HepG2 (cell line): ENCODE measurements at regions not wholly inside any gene's neighbourhood (a gene's known extent, or its start where the extent isn't known, plus 50 kb on each side); places are given as distances from the start of the nearest gene placed in this dataset.
A peak's percentile ranks its signal among the peaks of the same experiment; 100 is the strongest.

Experiments used
- ATAC-seq: fragments of 200-7000 bp; cut with Tn5 transposase; 3 replicates; pipeline ENCODE4 v1.9.1; 2020; ENCODE audit warnings: mild to moderate bottlenecking, moderate library complexity
- BruUV-seq: library from RNA; stranded (reverse); fragments of 400-500 nt; replicated peaks from 2 replicates; lab custom pipeline; 2021; lab: Mats Ljungman, UMichigan
- CTCF ChIA-PET: fragments of 300-600 bp; formaldehyde crosslinking; extraction: SDS; loops from one replicate; lab custom pipeline; 2021; ENCODE audit warnings: low total read pairs, inconsistent platforms, low intra/inter-chr PET ratio; lab: Yijun Ruan, JAX
- POLR2A ChIA-PET: fragments of 350-600 bp; sonication (Branson Sonifier 250); formaldehyde crosslinking; loops from one replicate; lab custom pipeline; 2020; ENCODE audit warnings: antibody characterized with exemption, inconsistent platforms; lab: Yijun Ruan, JAX
- DNase-seq: peaks from one replicate; pipeline ENCODE4 v3.0.0-alpha.2; 2015; ENCODE audit warnings: low spot score
- FAIRE-seq: peaks from 3 replicates; lab custom pipeline; 2011; peaks lifted over from hg19 to GRCh38; lab: Jason Lieb, UNC
- H2AFZ ChIP-seq: one replicate; pipeline ENCODE4 v1.6.1; 2011; ENCODE audit warnings: low read length, inconsistent platforms
- H3K27ac ChIP-seq: fragments of 300-600 bp; 3 replicates; pipeline ENCODE4 v1.8.0; 2011; ENCODE audit warnings: mixed run types, mild to moderate bottlenecking, mixed read lengths, low read length, inconsistent platforms; ENCODE audit not compliant: insufficient read depth; ENCODE audit errors: extremely low read length
- H3K27me3 ChIP-seq, 2 experiments: fragments of 200-600 bp in 1 of 2; 2 replicates in 1 of 2; 3 replicates in 1 of 2; pipeline versions ENCODE4 v1.6.0 to v1.8.0; 2011; ENCODE audit warnings: low read length in 2 of 2, mild to moderate bottlenecking in 2 of 2, moderate library complexity in 2 of 2, inconsistent platforms in 1 of 2; ENCODE audit not compliant: insufficient read depth in 2 of 2, control insufficient read depth in 1 of 2
- H3K36me3 ChIP-seq, 2 experiments: fragments of 200-600 bp in 1 of 2; replicated peaks in 1 of 2; 2 replicates in 1 of 2; 3 replicates in 1 of 2; pipeline versions ENCODE4 v1.5.1 to v1.8.0; 2011; ENCODE audit warnings: low read length in 2 of 2, inconsistent platforms in 1 of 2; ENCODE audit not compliant: insufficient read depth in 2 of 2, control insufficient read depth in 1 of 2
- H3K4me1 ChIP-seq: 2 replicates; pipeline ENCODE4 v1.5.1; 2012; ENCODE audit warnings: low read length, inconsistent platforms; ENCODE audit not compliant: insufficient read depth
- H3K4me2 ChIP-seq: 2 replicates; pipeline ENCODE4 v1.6.0; 2011; ENCODE audit warnings: low read depth, low read length, inconsistent platforms
- H3K4me3 ChIP-seq, 3 experiments: fragments of 200-600 bp in 1 of 3; sonication (generic), shearing (Covaris generic) in 1 of 3; replicated peaks in 1 of 3; 2 replicates each; pipeline ENCODE4 v1.5.1; 2011 to 2016; ENCODE audit warnings: low read length in 3 of 3, inconsistent platforms in 2 of 3, low read depth in 2 of 3, mild to moderate bottlenecking in 2 of 3, control low read depth in 1 of 3, mixed read lengths in 1 of 3; ENCODE audit not compliant: insufficient read depth in 1 of 3
- H3K79me2 ChIP-seq: one replicate; pipeline ENCODE4 v1.6.1; 2011; ENCODE audit warnings: low read length, inconsistent platforms; ENCODE audit not compliant: insufficient read depth
- H3K9ac ChIP-seq: 2 replicates; pipeline ENCODE4 v1.6.0; 2011; ENCODE audit warnings: mild to moderate bottlenecking, low read depth, low read length, inconsistent platforms; ENCODE audit not compliant: insufficient read depth
- H3K9me3 ChIP-seq: 2 replicates; pipeline ENCODE4 v1.5.1; 2012; ENCODE audit warnings: mild to moderate bottlenecking, low read length
- H4K20me1 ChIP-seq: 2 replicates; pipeline ENCODE4 v1.6.0; 2011; ENCODE audit warnings: inconsistent platforms, mild to moderate bottlenecking, low read length, moderate library complexity; ENCODE audit not compliant: insufficient read depth
- ELK4 ChIP-seq: sonication (generic); formaldehyde crosslinking; IDR thresholded peaks from 2 replicates; pipeline ENCODE4 v1.9.0; 2021; ENCODE audit warnings: missing genetic modification reagents, borderline replicate concordance
- FLYWCH1 ChIP-seq: sonication (generic); formaldehyde crosslinking; IDR thresholded peaks from 2 replicates; pipeline ENCODE4 v1.8.1; 2023; ENCODE audit warnings: mild to moderate bottlenecking, missing genetic modification reagents
- HCFC1 ChIP-seq: fragments of 150-350 bp; IDR thresholded peaks from 2 replicates; pipeline ENCODE4 v1.6.1; 2014; ENCODE audit warnings: low read depth, low read length
- HMGA1 ChIP-seq: sonication (generic); formaldehyde crosslinking; conservative IDR thresholded peaks from 2 replicates; pipeline ENCODE4 v1.4.0; 2020; ENCODE audit warnings: missing genetic modification reagents
- HOXA7 ChIP-seq: sonication (generic); formaldehyde crosslinking; IDR thresholded peaks from 2 replicates; pipeline ENCODE4 v1.8.1; 2022; ENCODE audit warnings: mild to moderate bottlenecking, missing genetic modification reagents, moderate library complexity
- MTA1 ChIP-seq: sonication (generic); formaldehyde crosslinking; IDR thresholded peaks from 2 replicates; pipeline ENCODE4 v1.4.0; 2020; ENCODE audit warnings: missing genetic modification reagents, mild to moderate bottlenecking, borderline replicate concordance
- NBN ChIP-seq: fragments of 450-650 bp; conservative IDR thresholded peaks from 2 replicates; pipeline ENCODE4 v1.6.1; 2017
- NONO ChIP-seq, 2 experiments: fragments of 450-650 bp in 1 of 2; sonication (generic) in 1 of 2; formaldehyde crosslinking in 1 of 2; IDR thresholded peaks in 1 of 2; conservative IDR thresholded peaks in 1 of 2; 2 replicates each; pipeline versions ENCODE4 v1.6.1 to v1.8.0; 2017 to 2022; ENCODE audit warnings: mild to moderate bottlenecking in 1 of 2, missing genetic modification reagents in 1 of 2, moderate library complexity in 1 of 2
- PATZ1 ChIP-seq: sonication (generic); formaldehyde crosslinking; IDR thresholded peaks from 2 replicates; pipeline ENCODE4 v1.4.0; 2020; ENCODE audit warnings: missing genetic modification reagents
- ZNF12 ChIP-seq: sonication (generic); formaldehyde crosslinking; IDR thresholded peaks from 2 replicates; pipeline ENCODE4 v1.5.0; 2020; ENCODE audit warnings: missing genetic modification reagents
- ZNF337 ChIP-seq: sonication (generic); formaldehyde crosslinking; IDR thresholded peaks from 2 replicates; pipeline ENCODE4 v1.5.1; 2020; ENCODE audit warnings: missing genetic modification reagents, low read depth, mild to moderate bottlenecking, borderline replicate concordance
- ZNF343 ChIP-seq: sonication (generic); formaldehyde crosslinking; IDR thresholded peaks from 2 replicates; pipeline ENCODE4 v1.4.0; 2020; ENCODE audit warnings: mild to moderate bottlenecking, missing genetic modification reagents
- WGBS: methylation state at CpG from one replicate; pipeline ENCODE4 v1.1.6; 2017; ENCODE audit warnings: low lambda C conversion rate; 5-methylcytosine and 5-hydroxymethylcytosine counted together
- in situ Hi-C: cut with HindIII; loops from 2 replicates; pipeline ENCODE4 v1.10.0; 2017; ENCODE audit warnings: low pct_unique_long_range_greater_than_20kb; ENCODE audit not compliant: extremely low pct_ligation_motif_present
- intact Hi-C: fragments of 100-400 bp; cut with micrococcal nuclease; formaldehyde crosslinking; loops from one replicate; pipeline ENCODE4 v1.10.0; 2022; ENCODE audit not compliant: unreplicated experiment

- Histone ChIP-seq H3K27ac (no peak overlapping the region), H3K9me3 (no peaks in the 10 kb centered on the region), H3K79me2 (no peaks in the 10 kb centered on the region), H3K4me1 (no peaks in the 10 kb centered on the region), H3K27me3 (no peaks in the 10 kb centered on the region), H3K9ac (no peak overlapping the region), H3K4me3 (no peak overlapping the region), H3K36me3 (no peaks in the 10 kb centered on the region), H2AFZ (no peak overlapping the region), H4K20me1 (no peaks in the 10 kb centered on the region), H3K4me2 (no peak overlapping the region)
- intact Hi-C loops: no loop called here
- FAIRE-seq: no peak
- peak; percentile 39 for DNase-seq
- no TSS peak for BruUV-seq
- TF ChIP-seq ZNF12 (CRISPR knock-in tag): no peak
- TF ChIP-seq FLYWCH1 (CRISPR knock-in tag): no peak
- no peak for TF ChIP-seq HOXA7 (CRISPR knock-in tag)
- TF ChIP-seq HCFC1: no peak
- no peak for TF ChIP-seq MTA1 (CRISPR knock-in tag)
- no peak for TF ChIP-seq ZNF337
- TF ChIP-seq HMGA1 (CRISPR knock-in tag): no peak
- no peak for TF ChIP-seq ZNF343 (CRISPR knock-in tag)
- TF ChIP-seq NBN: no peak
- TF ChIP-seq NONO (IDR thresholded peaks at IDR 0.05): no peak
- TF ChIP-seq NONO (CRISPR knock-in tag; conservative IDR thresholded peaks at IDR 0.05): no peak
- no peak for TF ChIP-seq PATZ1 (CRISPR knock-in tag)
- no peak for TF ChIP-seq ELK4 (CRISPR knock-in tag)
- in situ Hi-C loops: no loop called here
- 20% methylated on average over 11 of the region's 11 CpGs for WGBS
- ChIA-PET CTCF (no interaction called here), POLR2A (no interaction called here)
- peak; percentile 82 for ATAC-seq
Observed at GRCh38 chr6:21800948-21801438, 207.4 kb downstream of the SOX4 start.
